IMR-90 (cell line): ENCODE measurements at regions not wholly inside any gene's neighbourhood (a gene's known extent, or its start where the extent isn't known, plus 50 kb on each side); places are given as distances from the start of the nearest gene placed in this dataset.

ENCODE experiments used
- ATAC-seq: fragments of 200-7000 bp; cut with Tn5 transposase; 2 replicates; pipeline ENCODE4 v1.9.1; 2020; ENCODE audit warnings: low read depth, mild to moderate bottlenecking, moderate library complexity
- BruUV-seq: library from RNA; stranded (reverse); fragments of 400-500 nt; replicated peaks from 2 replicates; lab custom pipeline; 2021; lab: Mats Ljungman, UMichigan
- CTCF ChIA-PET: fragments of 300-600 bp; formaldehyde crosslinking; extraction: SDS; loops from one replicate; lab custom pipeline; 2021; ENCODE audit warnings: antibody characterized with exemption; lab: Yijun Ruan, JAX
- POLR2A ChIA-PET: fragments of 300-600 bp; sonication (Branson Sonifier 250); formaldehyde crosslinking; loops from one replicate; lab custom pipeline; 2022; ENCODE audit warnings: antibody characterized with exemption; ENCODE audit not compliant: unreplicated experiment; lab: Charles Lee
- DNase-seq: peaks from one replicate; pipeline ENCODE4 v3.0.0; 2013
- H2AFZ ChIP-seq: replicated peaks from 2 replicates; pipeline ENCODE3; 2013; ENCODE audit warnings: low read length, mild to moderate bottlenecking; ENCODE audit not compliant: poor library complexity
- H2AK5ac ChIP-seq: 2 replicates; pipeline ENCODE4 v1.6.1; 2013; ENCODE audit warnings: low read depth, low read length, inconsistent platforms
- H2AK9ac ChIP-seq: replicated peaks from 2 replicates; pipeline ENCODE3; 2013; ENCODE audit warnings: mild to moderate bottlenecking, low read depth, low read length, moderate library complexity; ENCODE audit not compliant: poor library complexity
- H2BK120ac ChIP-seq: 2 replicates; pipeline ENCODE4 v1.6.1; 2013; ENCODE audit warnings: low read depth, low read length, inconsistent platforms
- H2BK15ac ChIP-seq: 3 replicates; pipeline ENCODE4 v1.6.1; 2013; ENCODE audit warnings: low read depth, low read length, inconsistent platforms
- H2BK20ac ChIP-seq: 2 replicates; pipeline ENCODE4 v1.6.1; 2013; ENCODE audit warnings: low read depth, mild to moderate bottlenecking, inconsistent platforms, low read length, moderate library complexity
- H2BK5ac ChIP-seq: 2 replicates; pipeline ENCODE4 v1.6.1; 2013; ENCODE audit warnings: mild to moderate bottlenecking, low read depth, low read length, inconsistent platforms; ENCODE audit not compliant: poor library complexity, severe bottlenecking
- H3K14ac ChIP-seq: replicated peaks from 2 replicates; pipeline ENCODE4 v1.6.1; 2013; ENCODE audit warnings: low read depth, low read length, inconsistent platforms
- H3K18ac ChIP-seq: 2 replicates; pipeline ENCODE4 v1.6.1; 2013; ENCODE audit warnings: low read depth, low read length, control low read depth
- H3K23ac ChIP-seq: 2 replicates; pipeline ENCODE4 v1.6.1; 2013; ENCODE audit warnings: low read depth, low read length, inconsistent platforms
- H3K27ac ChIP-seq: 2 replicates; pipeline ENCODE4 v1.5.1; 2013; ENCODE audit warnings: mild to moderate bottlenecking, control low read depth, low read length; ENCODE audit not compliant: insufficient read depth
- H3K27me3 ChIP-seq: 2 replicates; pipeline ENCODE4 v1.6.1; 2013; ENCODE audit warnings: low read length; ENCODE audit not compliant: control insufficient read depth, insufficient read depth
- H3K36me3 ChIP-seq: 2 replicates; pipeline ENCODE4 v1.6.1; 2013; ENCODE audit warnings: low read length, mixed read lengths; ENCODE audit not compliant: control insufficient read depth, insufficient read depth
- H3K4ac ChIP-seq: 2 replicates; pipeline ENCODE4 v1.6.1; 2013; ENCODE audit warnings: low read depth, low read length, inconsistent platforms
- H3K4me1 ChIP-seq: 2 replicates; pipeline ENCODE4 v1.6.1; 2013; ENCODE audit warnings: low read length, mixed read lengths; ENCODE audit not compliant: control insufficient read depth, insufficient read depth
- H3K4me2 ChIP-seq: 2 replicates; pipeline ENCODE4 v1.6.1; 2013; ENCODE audit warnings: low read depth, mild to moderate bottlenecking, control low read depth, low read length, moderate library complexity
- H3K4me3 ChIP-seq: 2 replicates; pipeline ENCODE4 v1.5.1; 2013; ENCODE audit warnings: low read depth, mild to moderate bottlenecking, control low read depth, low read length, moderate library complexity; ENCODE audit not compliant: insufficient read depth
- H3K56ac ChIP-seq: 2 replicates; pipeline ENCODE4 v1.6.1; 2013; ENCODE audit warnings: low read length, inconsistent platforms; ENCODE audit not compliant: insufficient read depth; ENCODE audit errors: extremely low read depth
- H3K79me1 ChIP-seq, 2 experiments: 2 replicates each; pipeline ENCODE4 v1.6.1; 2013; ENCODE audit warnings: low read length in 2 of 2, inconsistent platforms in 1 of 2, low read depth in 1 of 2
- H3K9ac ChIP-seq: 2 replicates; pipeline ENCODE4 v1.6.1; 2013; ENCODE audit warnings: low read depth, low read length, control low read depth
- H3K9me1 ChIP-seq: 2 replicates; pipeline ENCODE4 v1.6.1; 2013; ENCODE audit warnings: low read length, inconsistent platforms; ENCODE audit not compliant: insufficient read depth
- H3K9me3 ChIP-seq: 2 replicates; pipeline ENCODE4 v1.6.1; 2013; ENCODE audit warnings: low read length; ENCODE audit not compliant: control insufficient read depth, insufficient read depth
- H4K20me1 ChIP-seq: 2 replicates; pipeline ENCODE4 v1.6.1; 2013; ENCODE audit warnings: low read length, inconsistent platforms; ENCODE audit not compliant: insufficient read depth
- H4K5ac ChIP-seq: 2 replicates; pipeline ENCODE4 v1.6.1; 2013; ENCODE audit warnings: mild to moderate bottlenecking, low read depth, low read length, control low read depth
- H4K8ac ChIP-seq, 2 experiments: 2 replicates each; pipeline ENCODE4 v1.6.1; 2013; ENCODE audit warnings: low read depth in 2 of 2, low read length in 2 of 2, control low read depth in 1 of 2, inconsistent platforms in 1 of 2
- H4K91ac ChIP-seq: 2 replicates; pipeline ENCODE4 v1.6.1; 2013; ENCODE audit warnings: low read depth, low read length, inconsistent platforms; ENCODE audit not compliant: insufficient read depth
- FOS ChIP-seq: fragments of 150-350 bp; IDR thresholded peaks from 2 replicates; pipeline ENCODE4 v1.6.1; 2016; ENCODE audit warnings: low read depth, low read length
- MAFK ChIP-seq: IDR thresholded peaks from 2 replicates; pipeline ENCODE4 v1.6.1; 2012; ENCODE audit warnings: low read depth, low read length, improper control_type of control experiment
- WGBS, 2 experiments: methylation state at CpG; one replicate each; pipeline versions ENCODE4 v1.1.5 to v1.1.7; 2013; ENCODE audit warnings: missing lambda C conversion rate in 2 of 2; ENCODE audit not compliant: insufficient read length in 1 of 2; ENCODE audit errors: extremely low coverage in 2 of 2; 5-methylcytosine and 5-hydroxymethylcytosine counted together
- dilution Hi-C: fragments of 300-500 bp; cut with HindIII; formaldehyde crosslinking; loops from one replicate; pipeline ENCODE4 v1.14.3; 2018; ENCODE audit warnings: low sequenced_read_pairs; ENCODE audit not compliant: unreplicated experiment
- in situ Hi-C: fragments of 300-500 bp; cut with MboI; formaldehyde crosslinking; loops from 3 replicates; pipeline ENCODE4 v1.14.3; 2019; ENCODE audit warnings: low sequenced_read_pairs, inconsistent platforms, mixed read lengths
- intact Hi-C: fragments of 100-400 bp; cut with micrococcal nuclease; formaldehyde crosslinking; loops from 2 replicates; pipeline ENCODE4 v1.10.0; 2022
- TF ChIP-seq, protein P1 (sequence below): conservative IDR thresholded peaks from 2 replicates; pipeline ENCODE4 v1.5.1; 2012; ENCODE audit warnings: mild to moderate bottlenecking, low read depth, low read length, improper control_type of control experiment

DNA sequence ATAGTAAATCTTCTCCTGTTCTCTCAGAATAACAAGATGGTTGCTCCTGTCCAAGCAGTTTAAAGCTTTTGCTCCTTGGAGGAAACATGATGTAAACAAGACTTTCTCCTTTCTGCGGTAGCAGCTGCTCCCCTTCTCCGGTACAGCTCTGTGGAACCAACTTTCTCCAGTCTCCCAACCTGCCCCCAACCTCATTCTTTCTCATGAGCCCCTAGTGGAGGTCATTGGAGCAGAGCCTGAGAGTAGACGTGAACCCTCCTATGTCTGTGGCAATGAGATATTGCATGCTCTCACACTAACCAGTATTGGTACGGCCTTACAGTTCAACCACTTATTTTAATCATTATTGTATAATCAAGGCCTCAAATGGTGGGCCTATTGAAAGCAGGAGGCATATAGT lies 483.8 kb upstream of the CDH10 start:
- H3K18ac ChIP-seq = no peak overlapping the region
- no peak overlapping the region for H2BK15ac ChIP-seq
- peaks cover 5% of the 10 kb centered on the region for H3K9me3 ChIP-seq
- no peak overlapping the region for H3K23ac ChIP-seq
- DNase-seq (no peak), ATAC-seq (no peak)
- no peak overlapping the region for H3K4me3 ChIP-seq
- no peaks in the 10 kb centered on the region for H3K27me3 ChIP-seq
- no peak overlapping the region for H3K4ac ChIP-seq
- TF ChIP-seq FOS (no peak), MAFK (no peak)
- TF ChIP-seq, protein P1, sequence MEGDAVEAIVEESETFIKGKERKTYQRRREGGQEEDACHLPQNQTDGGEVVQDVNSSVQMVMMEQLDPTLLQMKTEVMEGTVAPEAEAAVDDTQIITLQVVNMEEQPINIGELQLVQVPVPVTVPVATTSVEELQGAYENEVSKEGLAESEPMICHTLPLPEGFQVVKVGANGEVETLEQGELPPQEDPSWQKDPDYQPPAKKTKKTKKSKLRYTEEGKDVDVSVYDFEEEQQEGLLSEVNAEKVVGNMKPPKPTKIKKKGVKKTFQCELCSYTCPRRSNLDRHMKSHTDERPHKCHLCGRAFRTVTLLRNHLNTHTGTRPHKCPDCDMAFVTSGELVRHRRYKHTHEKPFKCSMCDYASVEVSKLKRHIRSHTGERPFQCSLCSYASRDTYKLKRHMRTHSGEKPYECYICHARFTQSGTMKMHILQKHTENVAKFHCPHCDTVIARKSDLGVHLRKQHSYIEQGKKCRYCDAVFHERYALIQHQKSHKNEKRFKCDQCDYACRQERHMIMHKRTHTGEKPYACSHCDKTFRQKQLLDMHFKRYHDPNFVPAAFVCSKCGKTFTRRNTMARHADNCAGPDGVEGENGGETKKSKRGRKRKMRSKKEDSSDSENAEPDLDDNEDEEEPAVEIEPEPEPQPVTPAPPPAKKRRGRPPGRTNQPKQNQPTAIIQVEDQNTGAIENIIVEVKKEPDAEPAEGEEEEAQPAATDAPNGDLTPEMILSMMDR = no peak
- no peak overlapping the region for H4K8ac ChIP-seq
- H2BK5ac ChIP-seq = no peak overlapping the region
- H2AK5ac ChIP-seq = no peak overlapping the region
- no peak overlapping the region for H3K27ac ChIP-seq
- no peaks in the 10 kb centered on the region for H4K20me1 ChIP-seq
- in situ Hi-C loops = no loop called here
- no peak overlapping the region for H4K91ac ChIP-seq
- 60% methylated on average over 1 of the region's 4 CpGs; no CpG with 5 or more reads in 1 of the 2 experiments for WGBS, 2 experiments
- POLR2A ChIA-PET = no interaction called here
- no peak overlapping the region for H2BK20ac ChIP-seq
- H2AFZ ChIP-seq = no peak overlapping the region
- H3K56ac ChIP-seq = no peak overlapping the region
- no peak overlapping the region for H3K9ac ChIP-seq
- no peak overlapping the region for H4K5ac ChIP-seq
- H3K4me2 ChIP-seq = no peak overlapping the region
- intact Hi-C loops = no loop called here
- no TSS peak for BruUV-seq
- no peak overlapping the region for H2AK9ac ChIP-seq
- CTCF ChIA-PET = no interaction called here
- no peaks in the 10 kb centered on the region for H3K4me1 ChIP-seq
- dilution Hi-C loops = no loop called here
- H2BK120ac ChIP-seq = no peak overlapping the region
- H3K14ac ChIP-seq = no peak overlapping the region
- H3K36me3 ChIP-seq = no peaks in the 10 kb centered on the region
- H3K9me1 ChIP-seq = no peaks in the 10 kb centered on the region
- H3K79me1 ChIP-seq = no peaks in the 10 kb centered on the region
